Coronary artery (tissue), 2 donors: ENCODE measurements at regions not wholly inside any gene's neighbourhood (a gene's known extent, or its start where the extent isn't known, plus 50 kb on each side); places are given as distances from the start of the nearest gene placed in this dataset.
"Not testable (repeated sequence)": the region's sequence is repeated elsewhere in the genome, so short reads cannot be mapped to it uniquely, and the experiment has no call there.

Experiments
- DNase-seq: peaks from one replicate; pipeline ENCODE4 v3.0.0-alpha.2; 2017; ENCODE audit warnings: low spot score
- H3K27ac ChIP-seq, 2 donors: fragments of 200-600 bp; sonication (generic); one replicate each; pipeline ENCODE4 v1.5.1; 2016 to 2019
- H3K4me3 ChIP-seq: fragments of 200-600 bp; sonication (generic); 2 replicates; pipeline ENCODE4 v1.5.1; 2016; ENCODE audit warnings: mild to moderate bottlenecking, moderate library complexity
- TF ChIP-seq, protein P1 (sequence below): fragments of 200-600 bp; sonication (generic); IDR thresholded peaks from one replicate; pipeline ENCODE4 v1.5.1; 2019; ENCODE audit warnings: antibody characterized with exemption

- TF ChIP-seq, protein P1, sequence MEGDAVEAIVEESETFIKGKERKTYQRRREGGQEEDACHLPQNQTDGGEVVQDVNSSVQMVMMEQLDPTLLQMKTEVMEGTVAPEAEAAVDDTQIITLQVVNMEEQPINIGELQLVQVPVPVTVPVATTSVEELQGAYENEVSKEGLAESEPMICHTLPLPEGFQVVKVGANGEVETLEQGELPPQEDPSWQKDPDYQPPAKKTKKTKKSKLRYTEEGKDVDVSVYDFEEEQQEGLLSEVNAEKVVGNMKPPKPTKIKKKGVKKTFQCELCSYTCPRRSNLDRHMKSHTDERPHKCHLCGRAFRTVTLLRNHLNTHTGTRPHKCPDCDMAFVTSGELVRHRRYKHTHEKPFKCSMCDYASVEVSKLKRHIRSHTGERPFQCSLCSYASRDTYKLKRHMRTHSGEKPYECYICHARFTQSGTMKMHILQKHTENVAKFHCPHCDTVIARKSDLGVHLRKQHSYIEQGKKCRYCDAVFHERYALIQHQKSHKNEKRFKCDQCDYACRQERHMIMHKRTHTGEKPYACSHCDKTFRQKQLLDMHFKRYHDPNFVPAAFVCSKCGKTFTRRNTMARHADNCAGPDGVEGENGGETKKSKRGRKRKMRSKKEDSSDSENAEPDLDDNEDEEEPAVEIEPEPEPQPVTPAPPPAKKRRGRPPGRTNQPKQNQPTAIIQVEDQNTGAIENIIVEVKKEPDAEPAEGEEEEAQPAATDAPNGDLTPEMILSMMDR = no peak
- H3K27ac ChIP-seq = no peak overlapping the region
- DNase-seq = no peak
- no peak overlapping the region for H3K4me3 ChIP-seq
Measured at GRCh38 chr13:47719164-47719563, 281.9 kb downstream of the SUCLA2 start.

GRCh38 chr13:47718556-47718955 lies 282.5 kb downstream of the SUCLA2 start:
- Histone ChIP-seq H3K27ac (no peak overlapping the region), H3K4me3 (no peak overlapping the region)
- TF ChIP-seq, protein P1 = no peak
- no peak for DNase-seq

DNA sequence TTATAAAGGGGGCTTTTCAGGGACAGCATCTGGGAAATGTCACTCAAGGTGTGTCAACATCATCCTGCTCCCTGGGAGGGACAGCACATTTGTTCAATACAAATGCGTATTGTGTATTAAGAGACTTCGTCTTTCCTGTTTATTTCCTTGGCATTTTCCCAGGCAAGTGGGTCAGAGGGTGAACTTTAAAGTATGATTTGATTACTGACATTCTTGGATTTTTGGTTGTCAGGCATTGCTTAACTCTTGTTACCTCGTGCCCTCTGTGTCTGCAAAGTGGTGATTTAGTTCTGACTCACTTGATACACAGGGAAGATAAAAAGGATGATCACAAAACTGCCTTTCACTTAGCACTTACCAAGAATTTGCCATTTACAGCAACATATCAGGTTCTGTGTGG lies 292.7 kb downstream of the SUCLA2 start:
- TF ChIP-seq, protein P1 = no peak
- Histone ChIP-seq H3K4me3 (no peak overlapping the region), H3K27ac (no peak overlapping the region)
- no peak for DNase-seq

- TF ChIP-seq, protein P1 = no peak
- DNase-seq = no peak
- Histone ChIP-seq H3K27ac (no peak overlapping the region), H3K4me3 (no peak overlapping the region)
Measured at GRCh38 chr13:47707414-47707813, 293.7 kb downstream of the SUCLA2 start.

DNA sequence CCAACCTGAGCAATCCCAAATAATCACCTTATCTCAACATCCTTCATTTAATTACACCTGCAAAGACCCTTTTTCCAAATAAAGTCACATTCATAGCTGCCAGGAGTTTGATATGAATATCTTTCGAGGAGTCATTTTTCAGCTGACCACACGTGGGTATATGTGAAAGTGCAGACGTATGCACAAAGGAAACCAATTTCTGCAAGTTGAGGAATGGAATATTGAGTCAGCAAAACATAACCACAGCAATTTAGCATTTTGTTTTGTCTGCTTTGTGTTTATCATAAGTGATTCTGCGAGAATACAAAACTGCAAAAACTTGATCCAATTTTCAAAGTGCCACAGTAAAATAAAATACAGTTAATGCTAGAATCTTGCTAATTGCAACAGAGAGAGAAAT lies 295.9 kb downstream of the SUCLA2 start:
- H3K4me3 ChIP-seq = no peak overlapping the region
- H3K27ac ChIP-seq = no peak overlapping the region
- TF ChIP-seq, protein P1 = no peak
- DNase-seq = no peak

DNA sequence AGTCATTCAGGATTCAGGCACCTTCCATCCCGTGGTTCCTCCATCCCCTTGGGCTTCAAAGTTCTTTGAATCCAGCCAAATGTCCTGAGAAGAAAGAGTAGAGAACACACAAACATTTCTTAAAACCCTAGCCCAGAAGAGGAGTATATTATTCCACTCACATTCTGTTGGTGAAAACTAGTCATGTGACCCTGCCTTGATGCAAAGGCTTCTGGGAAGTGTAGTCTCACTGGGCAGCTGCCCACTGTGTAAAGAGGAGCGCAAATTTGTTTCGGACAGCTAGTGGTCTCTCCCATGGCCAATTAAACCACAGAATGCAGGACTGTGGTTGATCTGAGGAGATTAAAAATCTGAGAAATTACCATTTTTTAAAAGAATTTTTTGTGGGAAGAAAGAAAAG lies 304.4 kb downstream of the SUCLA2 start:
- DNase-seq = no peak
- Histone ChIP-seq H3K27ac (no peak overlapping the region), H3K4me3 (no peak overlapping the region)
- TF ChIP-seq, protein P1 = no peak

- TF ChIP-seq, protein P1 = no peak
- Histone ChIP-seq H3K27ac (no peak overlapping the region), H3K4me3 (no peak overlapping the region)
- DNase-seq = no peak
Measured at GRCh38 chr13:47687577-47687976, 313.5 kb downstream of the SUCLA2 start.

DNA sequence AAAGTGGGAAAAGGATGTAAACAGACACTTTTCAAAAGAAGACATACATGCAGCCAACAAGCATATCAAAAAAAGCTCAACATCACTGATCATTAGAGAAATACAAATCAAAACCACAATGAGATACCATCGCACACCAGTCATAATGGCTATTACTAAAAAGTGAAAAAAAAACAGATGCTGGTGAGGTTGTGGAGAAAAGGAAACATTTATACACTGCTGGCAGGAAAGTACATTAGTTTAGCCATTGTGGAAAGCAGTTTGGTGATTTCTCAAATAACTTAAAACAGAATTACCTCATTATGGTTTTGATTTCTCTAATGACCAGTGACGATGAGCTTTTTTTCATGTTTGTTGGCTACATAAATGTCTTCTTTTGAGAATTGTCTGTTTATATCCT lies 315.9 kb downstream of the SUCLA2 start:
- H3K4me3 ChIP-seq, H3K27ac ChIP-seq, DNase-seq: not testable (repeated sequence)
